Chondrocyte (in vitro differentiated cells): ENCODE measurements at regions not wholly inside any gene's neighbourhood (a gene's known extent, or its start where the extent isn't known, plus 50 kb on each side); places are given as distances from the start of the nearest gene placed in this dataset.

Experiments used
- DNase-seq: peaks from one replicate; pipeline ENCODE4 v3.0.0; 2021; ENCODE audit warnings: mixed read lengths, low spot score
- H3K27ac Mint-ChIP-seq: one replicate; pipeline ENCODE4 v1.8.0; 2021; ENCODE audit warnings: mild to moderate bottlenecking, moderate library complexity, mixed read lengths; ENCODE audit not compliant: unreplicated experiment
- H3K27me3 Mint-ChIP-seq: 2 replicates; pipeline ENCODE4 v1.8.0; 2021; ENCODE audit warnings: low read depth, mixed read lengths
- H3K36me3 Mint-ChIP-seq: 2 replicates; pipeline ENCODE4 v1.8.0; 2021; ENCODE audit warnings: low read depth, mixed read lengths
- H3K4me1 Mint-ChIP-seq: 2 replicates; pipeline ENCODE4 v1.8.0; 2021; ENCODE audit warnings: low read depth, mild to moderate bottlenecking, mixed read lengths
- H3K4me3 Mint-ChIP-seq: one replicate; pipeline ENCODE4 v1.8.0; 2021; ENCODE audit warnings: mild to moderate bottlenecking, moderate library complexity, mixed read lengths; ENCODE audit not compliant: unreplicated experiment
- H3K9me3 Mint-ChIP-seq: 2 replicates; pipeline ENCODE4 v1.8.0; 2021; ENCODE audit warnings: low read depth, mixed read lengths
- TF ChIP-seq, protein P1 (sequence below): fragments of 200-600 bp; sonication (generic); IDR thresholded peaks from 2 replicates; pipeline ENCODE4 v1.5.0; 2021; ENCODE audit warnings: antibody characterized with exemption, mild to moderate bottlenecking, moderate library complexity

DNA sequence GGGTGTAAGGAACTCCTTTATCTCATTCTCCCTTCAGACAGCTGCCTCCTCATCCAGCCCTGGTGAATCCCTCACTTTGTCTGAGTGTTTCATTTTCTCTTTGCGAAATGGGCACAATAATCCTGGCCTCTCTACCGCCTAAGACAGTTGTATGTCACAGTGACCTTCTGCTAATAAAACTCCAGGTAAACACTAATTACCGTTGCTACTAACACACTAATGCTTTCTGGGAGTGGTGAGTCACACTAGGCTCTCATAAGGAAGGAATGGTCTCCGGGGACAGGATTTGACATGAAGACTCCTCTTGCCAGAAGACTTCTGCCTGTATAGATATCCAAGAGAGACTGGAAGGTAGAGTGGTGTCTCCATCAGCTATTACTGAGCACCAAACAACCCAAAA lies 71.7 kb upstream of the SNRK start:
- Mint-ChIP-seq H3K4me1 (peaks cover 6% of the 10 kb centered on the region), H3K9me3 (no peaks in the 10 kb centered on the region), H3K4me3 (no peak overlapping the region), H3K27ac (no peak overlapping the region), H3K36me3 (no peaks in the 10 kb centered on the region), H3K27me3 (peaks cover 18% of the 10 kb centered on the region)
- TF ChIP-seq, protein P1, sequence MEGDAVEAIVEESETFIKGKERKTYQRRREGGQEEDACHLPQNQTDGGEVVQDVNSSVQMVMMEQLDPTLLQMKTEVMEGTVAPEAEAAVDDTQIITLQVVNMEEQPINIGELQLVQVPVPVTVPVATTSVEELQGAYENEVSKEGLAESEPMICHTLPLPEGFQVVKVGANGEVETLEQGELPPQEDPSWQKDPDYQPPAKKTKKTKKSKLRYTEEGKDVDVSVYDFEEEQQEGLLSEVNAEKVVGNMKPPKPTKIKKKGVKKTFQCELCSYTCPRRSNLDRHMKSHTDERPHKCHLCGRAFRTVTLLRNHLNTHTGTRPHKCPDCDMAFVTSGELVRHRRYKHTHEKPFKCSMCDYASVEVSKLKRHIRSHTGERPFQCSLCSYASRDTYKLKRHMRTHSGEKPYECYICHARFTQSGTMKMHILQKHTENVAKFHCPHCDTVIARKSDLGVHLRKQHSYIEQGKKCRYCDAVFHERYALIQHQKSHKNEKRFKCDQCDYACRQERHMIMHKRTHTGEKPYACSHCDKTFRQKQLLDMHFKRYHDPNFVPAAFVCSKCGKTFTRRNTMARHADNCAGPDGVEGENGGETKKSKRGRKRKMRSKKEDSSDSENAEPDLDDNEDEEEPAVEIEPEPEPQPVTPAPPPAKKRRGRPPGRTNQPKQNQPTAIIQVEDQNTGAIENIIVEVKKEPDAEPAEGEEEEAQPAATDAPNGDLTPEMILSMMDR: no peak
- DNase-seq: no peak

DNA sequence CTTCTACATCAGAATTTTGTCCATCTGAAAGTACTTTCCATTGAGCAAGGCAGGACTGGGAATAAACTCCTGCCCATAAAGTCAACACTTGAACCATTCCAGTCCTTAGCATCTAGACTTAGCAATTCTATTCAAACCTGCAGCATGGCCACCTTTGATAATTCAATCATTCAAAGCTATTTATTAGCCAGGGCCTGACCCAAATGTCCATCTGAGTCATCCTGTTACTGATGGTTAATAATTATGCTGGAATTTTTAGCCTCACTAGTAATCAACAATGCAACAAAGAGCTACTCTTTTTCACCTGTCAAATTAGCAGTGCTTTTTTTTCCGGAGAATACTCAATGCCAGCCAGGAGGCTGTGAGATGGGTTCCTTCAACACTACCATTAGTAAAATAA lies 72.7 kb upstream of the SNRK start:
- H3K27me3 Mint-ChIP-seq: peaks cover 15% of the 10 kb centered on the region
- H3K4me1 Mint-ChIP-seq: peaks cover 6% of the 10 kb centered on the region
- H3K9me3 Mint-ChIP-seq: no peaks in the 10 kb centered on the region
- no peak overlapping the region for H3K27ac Mint-ChIP-seq
- TF ChIP-seq, protein P1: no peak
- H3K4me3 Mint-ChIP-seq: no peak overlapping the region
- DNase-seq: no peak
- H3K36me3 Mint-ChIP-seq: no peaks in the 10 kb centered on the region

DNA sequence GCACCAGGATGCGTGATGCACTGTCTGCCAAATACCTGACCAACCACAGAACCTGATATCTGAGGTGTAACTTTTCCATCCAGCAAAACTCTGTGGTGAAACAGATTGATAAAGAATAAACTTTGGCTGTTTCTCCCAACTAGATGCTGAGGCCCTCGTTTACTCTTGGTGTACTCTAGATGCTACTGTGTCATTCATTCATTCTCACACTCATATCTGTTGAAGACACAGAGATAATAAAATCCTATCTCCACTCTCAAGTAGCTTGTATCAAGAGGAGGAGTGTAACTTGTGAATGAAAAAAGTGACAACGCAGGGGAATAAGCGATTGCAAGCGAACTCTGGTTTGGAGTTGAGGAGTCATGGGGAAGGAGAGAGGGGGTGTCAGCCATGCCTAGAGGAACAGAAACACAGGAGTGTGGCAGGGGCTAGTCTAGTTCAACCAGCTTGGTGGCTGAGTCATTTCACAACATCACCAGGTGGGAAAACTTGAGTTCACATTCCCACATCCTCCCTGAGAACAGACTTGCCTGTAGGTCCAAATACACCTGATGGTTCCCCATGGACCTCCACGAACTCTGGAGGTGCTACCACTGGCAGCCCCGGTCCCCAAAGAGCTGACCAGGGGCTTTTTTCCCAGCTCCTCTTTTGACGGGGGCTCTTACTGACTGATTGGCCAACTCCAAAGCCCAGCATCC lies 73.3 kb upstream of the SNRK start:
- no peaks in the 10 kb centered on the region for H3K9me3 Mint-ChIP-seq
- H3K27ac Mint-ChIP-seq: no peak overlapping the region

DNA sequence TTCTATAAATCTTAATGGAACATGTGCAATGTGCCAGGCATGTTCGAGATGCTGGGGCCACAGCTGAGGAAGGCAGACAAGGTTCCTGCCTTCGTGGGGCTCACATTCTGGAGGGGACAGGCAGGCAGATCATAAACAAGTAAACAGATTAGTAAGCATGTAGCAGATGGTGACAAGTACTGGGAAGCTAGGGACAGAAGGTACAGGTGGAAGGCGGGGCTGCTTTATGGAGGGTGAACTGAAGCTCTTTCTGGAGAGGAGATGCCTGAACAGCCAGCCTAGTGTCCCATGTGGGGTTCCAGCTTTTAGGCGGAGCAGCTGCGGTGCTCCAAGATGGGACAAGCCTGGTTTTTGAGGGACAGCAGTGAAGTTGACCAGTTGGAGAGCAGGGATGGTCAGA lies 74.7 kb upstream of the SNRK start:
- Mint-ChIP-seq H3K36me3 (no peaks in the 10 kb centered on the region), H3K9me3 (no peaks in the 10 kb centered on the region), H3K27me3 (peaks cover 10% of the 10 kb centered on the region), H3K4me1 (peaks cover 6% of the 10 kb centered on the region), H3K27ac (no peak overlapping the region), H3K4me3 (no peak overlapping the region)
- DNase-seq: no peak
- TF ChIP-seq, protein P1: no peak

More for the DNA sequence above, 73.3 kb upstream of the SNRK start:
- H3K36me3 Mint-ChIP-seq: no peaks in the 10 kb centered on the region
- peaks cover 15% of the 10 kb centered on the region for H3K27me3 Mint-ChIP-seq
- peaks cover 6% of the 10 kb centered on the region for H3K4me1 Mint-ChIP-seq
- no peak overlapping the region for H3K4me3 Mint-ChIP-seq
- no peak for DNase-seq
- TF ChIP-seq, protein P1: no peak

DNA sequence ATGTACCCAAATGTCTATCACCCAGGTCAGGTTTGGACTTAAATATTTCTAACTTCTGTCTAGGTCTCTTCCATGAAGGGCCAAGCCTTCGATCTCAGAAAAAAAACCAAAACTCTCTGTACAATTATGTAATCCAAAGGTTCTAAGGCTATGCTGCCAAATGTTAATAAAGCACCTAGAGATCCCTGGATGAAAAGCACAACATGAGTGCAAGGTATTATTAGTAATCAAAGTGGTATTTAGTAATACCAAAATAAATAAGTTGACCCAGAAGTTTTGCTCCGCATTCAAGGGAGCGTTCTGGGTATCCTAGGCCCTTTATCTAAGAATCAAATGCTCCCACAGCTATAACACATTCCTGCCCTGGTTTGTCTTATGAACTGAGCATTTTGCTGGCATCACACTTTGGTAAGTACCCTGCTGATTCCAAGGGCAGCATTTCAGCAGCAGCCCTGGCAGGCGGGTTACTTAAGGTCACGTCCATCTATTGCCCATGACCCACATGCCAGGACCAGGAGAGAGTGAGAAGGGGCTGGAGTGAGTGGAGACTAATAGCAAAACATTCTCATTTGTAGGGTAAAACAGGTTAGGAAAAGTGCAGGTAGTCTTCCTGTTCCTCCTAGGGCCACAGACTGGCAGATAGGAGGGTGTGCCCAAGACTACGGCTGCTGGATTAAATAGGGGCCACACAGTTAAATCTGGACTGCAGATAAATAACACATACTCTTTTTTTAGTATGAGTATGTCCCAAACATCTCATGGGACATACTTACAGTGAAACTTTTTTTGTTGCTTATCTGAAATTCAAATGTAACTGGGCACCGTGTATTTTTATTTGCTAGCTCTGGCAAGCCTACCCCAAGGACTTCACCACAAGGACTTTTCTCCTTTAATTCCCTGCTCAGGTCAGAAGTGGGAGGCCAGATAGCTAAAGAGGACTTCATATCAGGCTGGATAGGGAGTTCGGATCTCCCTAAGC lies 76.0 kb upstream of the SNRK start:
- TF ChIP-seq, protein P1: no peak
- no peaks in the 10 kb centered on the region for H3K36me3 Mint-ChIP-seq
- H3K27ac Mint-ChIP-seq: no peak overlapping the region
- H3K4me1 Mint-ChIP-seq: peaks cover 6% of the 10 kb centered on the region
- H3K9me3 Mint-ChIP-seq: no peaks in the 10 kb centered on the region
- H3K4me3 Mint-ChIP-seq: no peak overlapping the region
- peaks cover 8% of the 10 kb centered on the region for H3K27me3 Mint-ChIP-seq
- DNase-seq: no peak
